ENCODE measurements at regions not wholly inside any gene's neighbourhood (a gene's known extent, or its start where the extent isn't known, plus 50 kb on each side); places are given as distances from the start of the nearest gene placed in this dataset.

GRCh38 chr15:97235611-97235985, 724.9 kb upstream of the ARRDC4 start:
- H2AFZ ChIP-seq (ENCODE audit: low read depth, low read length): no peak overlapping the region
- no peaks in the 10 kb centered on the region for H3K36me3 ChIP-seq (replicated peaks; ENCODE audit: low read depth, low read length)
- H3K4me1 ChIP-seq (ENCODE audit: low read length): no peaks in the 10 kb centered on the region
- peak overlapping the region; percentile 11 for H3K4me2 ChIP-seq (ENCODE audit: low read length)
- H3K4me3 ChIP-seq (ENCODE audit: low read length): no peak overlapping the region
- no peaks in the 10 kb centered on the region for H3K27me3 ChIP-seq (ENCODE audit: low read depth, low read length)
- no peak overlapping the region for H3K9ac ChIP-seq (ENCODE audit: low read length)
- TF ChIP-seq EZH2phosphoT487 (IDR thresholded peaks at IDR 0.05; ENCODE audit: low read depth) (no peak), CTCF (IDR thresholded peaks at IDR 0.05; ENCODE audit: low read depth, low read length) (no peak)
- no peaks in the 10 kb centered on the region for H4K20me1 ChIP-seq (ENCODE audit: insufficient read depth, low read length)
- H3K79me2 ChIP-seq (ENCODE audit: low read length): no peaks in the 10 kb centered on the region
- H3K27ac ChIP-seq (ENCODE audit: low read length): no peak overlapping the region
- H3K9me3 ChIP-seq (ENCODE audit: insufficient read depth, low read length): no peaks in the 10 kb centered on the region

GRCh38 chr15:97236140-97236539, 724.4 kb upstream of the ARRDC4 start:
- TF ChIP-seq CTCF (IDR thresholded peaks at IDR 0.05; ENCODE audit: low read depth, low read length): no peak
- TF ChIP-seq EZH2phosphoT487 (IDR thresholded peaks at IDR 0.05; ENCODE audit: low read depth): no peak
- Histone ChIP-seq H3K27me3 (ENCODE audit: low read depth, low read length) (no peaks in the 10 kb centered on the region), H3K9me3 (ENCODE audit: insufficient read depth, low read length) (no peaks in the 10 kb centered on the region), H4K20me1 (ENCODE audit: insufficient read depth, low read length) (no peaks in the 10 kb centered on the region), H3K79me2 (ENCODE audit: low read length) (no peaks in the 10 kb centered on the region), H3K36me3 (replicated peaks; ENCODE audit: low read depth, low read length) (no peaks in the 10 kb centered on the region), H3K4me2 (ENCODE audit: low read length) (no peak overlapping the region), H3K9ac (ENCODE audit: low read length) (no peak overlapping the region), H2AFZ (ENCODE audit: low read depth, low read length) (no peak overlapping the region), H3K4me3 (ENCODE audit: low read length) (no peak overlapping the region), H3K27ac (ENCODE audit: low read length) (no peak overlapping the region), H3K4me1 (ENCODE audit: low read length) (no peaks in the 10 kb centered on the region)

- no peak overlapping the region for H3K4me3 ChIP-seq (ENCODE audit: low read length)
- H3K36me3 ChIP-seq (replicated peaks; ENCODE audit: low read depth, low read length): no peaks in the 10 kb centered on the region
- H3K9ac ChIP-seq (ENCODE audit: low read length): no peak overlapping the region
- no peaks in the 10 kb centered on the region for H3K9me3 ChIP-seq (ENCODE audit: insufficient read depth, low read length)
- no peaks in the 10 kb centered on the region for H4K20me1 ChIP-seq (ENCODE audit: insufficient read depth, low read length)
- TF ChIP-seq CTCF (IDR thresholded peaks at IDR 0.05; ENCODE audit: low read depth, low read length) (no peak), EZH2phosphoT487 (IDR thresholded peaks at IDR 0.05; ENCODE audit: low read depth) (no peak)
- H3K27ac ChIP-seq (ENCODE audit: low read length): no peak overlapping the region
- H2AFZ ChIP-seq (ENCODE audit: low read depth, low read length): no peak overlapping the region
- no peaks in the 10 kb centered on the region for H3K79me2 ChIP-seq (ENCODE audit: low read length)
- H3K27me3 ChIP-seq (ENCODE audit: low read depth, low read length): peaks cover 3% of the 10 kb centered on the region; the same call in 1 of the 2 replicates
- H3K4me2 ChIP-seq (ENCODE audit: low read length): no peak overlapping the region
- no peaks in the 10 kb centered on the region for H3K4me1 ChIP-seq (ENCODE audit: low read length)
These were observed 723.3 kb upstream of the ARRDC4 start for GRCh38 chr15:97237160-97237559.

- Histone ChIP-seq H3K27ac (ENCODE audit: low read length) (no peak overlapping the region), H2AFZ (ENCODE audit: low read depth, low read length) (no peak overlapping the region), H3K4me3 (ENCODE audit: low read length) (no peak overlapping the region), H3K27me3 (ENCODE audit: low read depth, low read length) (no peaks in the 10 kb centered on the region), H3K36me3 (replicated peaks; ENCODE audit: low read depth, low read length) (no peaks in the 10 kb centered on the region), H3K9me3 (ENCODE audit: insufficient read depth, low read length) (no peaks in the 10 kb centered on the region), H4K20me1 (ENCODE audit: insufficient read depth, low read length) (no peaks in the 10 kb centered on the region), H3K9ac (ENCODE audit: low read length) (no peak overlapping the region), H3K4me2 (ENCODE audit: low read length) (no peak overlapping the region), H3K4me1 (ENCODE audit: low read length) (no peaks in the 10 kb centered on the region), H3K79me2 (ENCODE audit: low read length) (no peaks in the 10 kb centered on the region)
- TF ChIP-seq CTCF (IDR thresholded peaks at IDR 0.05; ENCODE audit: low read depth, low read length): no peak
- TF ChIP-seq EZH2phosphoT487 (IDR thresholded peaks at IDR 0.05; ENCODE audit: low read depth): no peak
These were observed 712.1 kb upstream of the ARRDC4 start for GRCh38 chr15:97248376-97248775.

Measured in OCI-LY3 (cell line).